GM13976 (cell line): ENCODE measurements at regions not wholly inside any gene's neighbourhood (a gene's known extent, or its start where the extent isn't known, plus 50 kb on each side); places are given as distances from the start of the nearest gene placed in this dataset.

Experiments
- DNase-seq: peaks from one replicate; pipeline ENCODE4 v3.0.0; 2012; ENCODE audit warnings: low spot score
- in situ Hi-C: fragments of 300-500 bp; cut with MboI; formaldehyde crosslinking; loops from one replicate; pipeline ENCODE4 v1.12.0; 2022; ENCODE audit warnings: low sequenced_read_pairs, mixed read lengths, inconsistent platforms; ENCODE audit not compliant: unreplicated experiment
- TF ChIP-seq, protein P1 (sequence below): IDR thresholded peaks from 2 replicates; pipeline ENCODE4 v1.5.1; 2012; ENCODE audit warnings: borderline replicate concordance, mild to moderate bottlenecking; ENCODE audit not compliant: insufficient read depth; ENCODE audit errors: extremely low read depth, missing control alignments, control extremely low read depth

DNA sequence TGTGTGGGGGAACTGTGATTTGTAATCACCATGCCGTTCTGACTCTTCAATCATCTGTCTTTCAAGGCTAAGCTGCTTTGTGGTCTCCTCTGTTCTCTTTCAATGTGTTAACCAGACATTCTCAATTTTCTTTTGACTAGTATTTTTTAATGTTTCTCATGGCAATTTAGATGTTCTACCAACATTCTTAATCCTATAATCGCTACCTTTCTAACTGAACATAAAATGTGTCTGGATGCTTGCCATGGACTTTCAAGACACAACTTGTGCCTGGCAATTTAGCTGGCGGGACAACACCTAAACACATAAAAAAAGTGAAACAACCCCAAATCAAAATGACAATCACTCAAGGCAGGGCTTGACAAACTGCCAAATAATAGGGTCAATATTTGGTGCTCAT lies 135.0 kb upstream of the ACKR3 start:
- in situ Hi-C loops = no loop called here
- TF ChIP-seq, protein P1, sequence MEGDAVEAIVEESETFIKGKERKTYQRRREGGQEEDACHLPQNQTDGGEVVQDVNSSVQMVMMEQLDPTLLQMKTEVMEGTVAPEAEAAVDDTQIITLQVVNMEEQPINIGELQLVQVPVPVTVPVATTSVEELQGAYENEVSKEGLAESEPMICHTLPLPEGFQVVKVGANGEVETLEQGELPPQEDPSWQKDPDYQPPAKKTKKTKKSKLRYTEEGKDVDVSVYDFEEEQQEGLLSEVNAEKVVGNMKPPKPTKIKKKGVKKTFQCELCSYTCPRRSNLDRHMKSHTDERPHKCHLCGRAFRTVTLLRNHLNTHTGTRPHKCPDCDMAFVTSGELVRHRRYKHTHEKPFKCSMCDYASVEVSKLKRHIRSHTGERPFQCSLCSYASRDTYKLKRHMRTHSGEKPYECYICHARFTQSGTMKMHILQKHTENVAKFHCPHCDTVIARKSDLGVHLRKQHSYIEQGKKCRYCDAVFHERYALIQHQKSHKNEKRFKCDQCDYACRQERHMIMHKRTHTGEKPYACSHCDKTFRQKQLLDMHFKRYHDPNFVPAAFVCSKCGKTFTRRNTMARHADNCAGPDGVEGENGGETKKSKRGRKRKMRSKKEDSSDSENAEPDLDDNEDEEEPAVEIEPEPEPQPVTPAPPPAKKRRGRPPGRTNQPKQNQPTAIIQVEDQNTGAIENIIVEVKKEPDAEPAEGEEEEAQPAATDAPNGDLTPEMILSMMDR = no peak
- no peak for DNase-seq

DNA sequence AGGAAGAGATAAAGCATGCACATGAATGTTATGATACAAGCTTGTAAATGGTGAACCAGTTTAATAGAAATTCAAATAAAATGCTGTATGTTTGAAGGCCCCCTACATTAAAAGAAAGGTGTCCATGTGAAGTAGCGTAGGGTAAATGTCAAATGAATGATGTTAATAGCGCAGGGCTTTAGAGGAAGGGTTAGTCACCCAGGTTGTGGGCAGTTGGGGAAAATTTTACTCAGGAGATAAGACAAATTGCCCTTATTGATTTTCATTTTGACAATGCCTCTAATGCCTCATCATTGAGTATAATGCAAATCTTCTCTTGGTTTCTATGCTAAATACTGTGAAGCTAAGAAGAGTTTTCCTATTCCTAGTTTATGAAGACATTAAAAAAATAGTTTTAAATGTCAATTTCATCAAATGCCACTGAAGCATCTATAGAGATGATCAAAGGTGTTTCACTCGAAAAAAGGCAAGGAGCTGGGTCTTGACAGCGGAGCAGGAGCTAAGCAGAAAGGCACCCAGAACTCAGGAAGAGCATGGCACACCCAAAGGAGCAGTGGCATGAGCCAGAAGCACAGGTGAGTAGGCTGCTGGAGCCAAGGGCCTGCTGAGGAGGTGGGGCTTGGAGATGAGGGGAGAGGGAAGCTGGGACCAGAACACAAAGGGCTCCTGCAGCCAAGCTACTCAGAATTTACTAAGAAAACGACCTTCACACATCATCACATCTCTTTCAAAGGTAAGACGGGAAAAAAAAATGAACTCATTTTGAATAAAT lies 129.3 kb upstream of the ACKR3 start:
- in situ Hi-C loops = no loop called here
- no peak for DNase-seq
- TF ChIP-seq, protein P1 = no peak

DNA sequence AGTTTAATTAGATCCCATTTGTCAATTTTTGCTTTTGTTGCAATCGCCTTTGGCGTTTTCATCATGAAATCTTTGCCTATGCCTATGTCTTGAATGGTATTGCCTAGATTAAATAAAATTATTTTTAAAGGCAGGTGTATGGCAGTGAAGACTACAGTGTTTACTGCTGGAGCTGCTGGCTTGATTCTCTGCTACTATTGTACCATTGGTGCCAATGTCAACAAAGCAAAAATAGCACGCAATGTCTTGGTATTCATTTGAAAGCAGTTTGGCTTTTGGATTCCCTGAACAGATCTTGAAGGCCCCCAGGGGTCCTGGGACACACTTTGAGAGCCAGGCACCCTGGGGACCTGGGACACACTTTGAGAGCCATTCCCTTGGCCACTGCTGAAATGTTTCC lies 125.4 kb upstream of the ACKR3 start:
- in situ Hi-C loops = no loop called here

DNA sequence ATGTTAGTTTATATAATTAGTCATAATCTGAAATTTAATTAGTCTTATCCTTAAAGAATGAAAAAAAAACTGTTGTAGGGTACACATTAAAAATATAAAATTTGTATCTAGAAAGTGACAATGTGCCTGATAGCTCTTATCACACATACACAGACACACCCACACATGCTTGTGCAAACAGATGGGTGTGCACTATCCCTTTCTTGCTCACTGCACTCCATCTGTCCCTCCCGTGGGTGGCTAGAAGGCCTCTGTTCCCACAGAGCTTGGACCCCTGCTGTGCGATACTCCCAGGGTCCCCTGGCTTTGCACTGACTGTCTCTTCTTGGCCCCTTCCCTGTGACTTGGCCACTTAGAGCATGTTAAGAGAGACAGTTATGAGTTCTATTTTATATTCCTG lies 123.9 kb upstream of the ACKR3 start:
- TF ChIP-seq, protein P1 = no peak
- in situ Hi-C loops = no loop called here
- no peak for DNase-seq

More for the DNA sequence above, 125.4 kb upstream of the ACKR3 start:
- DNase-seq = no peak
- TF ChIP-seq, protein P1 = no peak

DNA sequence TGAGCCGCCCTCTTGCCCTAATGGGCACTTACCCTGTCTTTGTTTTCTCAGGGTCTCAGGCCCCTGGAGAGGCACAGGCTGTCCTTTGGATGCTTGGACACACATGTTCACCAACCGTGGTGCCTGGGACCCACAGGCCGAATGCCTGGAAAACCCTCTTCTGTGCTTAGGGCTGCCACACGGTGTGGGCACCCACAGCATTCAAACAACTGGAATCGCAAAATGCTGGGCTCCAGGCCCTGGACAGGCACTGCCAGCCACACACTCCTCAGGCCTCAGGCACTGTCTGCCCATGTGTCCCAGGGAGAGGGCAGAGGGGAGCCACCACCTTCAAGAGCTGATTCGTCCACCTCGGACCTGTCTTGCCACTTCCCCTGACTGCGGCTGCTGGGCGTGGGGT lies 123.1 kb upstream of the ACKR3 start:
- DNase-seq = no peak
- in situ Hi-C loops = no loop called here

DNA sequence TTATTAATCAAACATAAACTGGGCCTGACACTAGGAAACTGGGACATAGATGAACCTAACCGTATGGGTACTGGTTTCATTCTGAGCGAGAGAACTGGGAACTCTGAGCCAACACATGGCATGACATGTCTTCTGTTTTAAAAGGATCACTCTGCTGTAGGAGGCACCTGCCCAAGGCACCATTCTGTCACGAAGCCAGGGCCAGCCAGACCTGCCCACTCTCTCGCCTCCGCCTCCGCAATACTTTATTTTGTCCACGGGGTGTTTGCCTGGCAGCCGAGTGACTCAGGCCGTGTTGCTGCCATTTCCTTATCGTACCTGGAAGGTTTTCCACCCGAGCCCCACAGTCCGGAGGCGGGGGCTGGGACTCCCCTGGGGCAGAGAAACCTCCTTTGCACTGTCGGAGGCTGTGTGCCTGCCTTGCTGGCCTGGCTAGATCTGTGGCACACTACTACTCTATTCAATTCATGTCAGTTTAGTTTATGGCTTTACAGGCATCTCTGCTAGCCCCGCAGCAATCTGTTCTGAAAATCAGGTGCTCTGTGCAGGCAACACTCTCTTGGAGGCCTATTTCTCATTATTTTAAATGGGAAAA lies 120.4 kb upstream of the ACKR3 start:
- TF ChIP-seq, protein P1 = no peak
- in situ Hi-C loops = no loop called here
- no peak for DNase-seq

More for the DNA sequence above, 123.1 kb upstream of the ACKR3 start:
- TF ChIP-seq, protein P1 = no peak
